ENCODE measurements at regions not wholly inside any gene's neighbourhood (a gene's known extent, or its start where the extent isn't known, plus 50 kb on each side); places are given as distances from the start of the nearest gene placed in this dataset.

DNA sequence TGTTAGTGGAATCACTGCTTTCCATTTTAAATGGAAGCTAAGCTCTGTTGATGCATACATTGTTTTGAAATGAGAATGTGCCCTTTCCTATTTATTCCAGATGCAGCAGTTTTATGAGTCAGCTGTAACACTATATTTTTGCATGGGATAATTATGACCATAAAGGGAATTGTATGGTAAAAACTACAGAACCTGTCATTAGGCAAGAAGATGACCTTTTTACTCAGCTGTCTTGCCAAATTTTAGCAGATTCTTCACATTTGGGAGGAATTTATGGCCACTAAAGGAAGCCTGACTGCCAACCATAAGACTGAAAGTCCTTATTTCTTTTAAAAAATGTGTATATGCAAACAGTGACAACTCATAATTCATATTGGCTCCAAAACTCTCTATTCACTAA, 356.3 kb upstream of the PRMT6 start:
- H3K9me3 Mint-ChIP-seq (ENCODE audit: unreplicated experiment): no peaks in the 10 kb centered on the region

DNA sequence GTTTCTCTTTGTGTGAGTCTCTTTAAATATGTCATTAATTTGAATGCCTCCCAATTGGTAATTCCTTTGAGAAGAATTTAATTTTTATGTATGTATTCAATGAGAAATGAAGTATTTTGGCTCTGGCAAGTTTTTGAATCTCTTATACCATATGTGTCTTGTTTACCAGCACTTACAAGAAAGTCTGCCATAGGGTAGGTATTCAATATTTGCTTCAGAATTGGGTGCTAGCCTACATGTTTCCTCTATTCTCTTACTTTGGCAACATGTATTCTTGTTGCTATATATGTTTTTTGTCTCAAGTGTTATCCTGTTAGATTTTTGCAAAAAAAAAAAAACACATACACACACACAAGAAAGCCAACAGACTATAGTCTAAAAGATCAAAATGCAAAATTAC, 350.5 kb upstream of the PRMT6 start:
- TF ChIP-seq, protein P1, sequence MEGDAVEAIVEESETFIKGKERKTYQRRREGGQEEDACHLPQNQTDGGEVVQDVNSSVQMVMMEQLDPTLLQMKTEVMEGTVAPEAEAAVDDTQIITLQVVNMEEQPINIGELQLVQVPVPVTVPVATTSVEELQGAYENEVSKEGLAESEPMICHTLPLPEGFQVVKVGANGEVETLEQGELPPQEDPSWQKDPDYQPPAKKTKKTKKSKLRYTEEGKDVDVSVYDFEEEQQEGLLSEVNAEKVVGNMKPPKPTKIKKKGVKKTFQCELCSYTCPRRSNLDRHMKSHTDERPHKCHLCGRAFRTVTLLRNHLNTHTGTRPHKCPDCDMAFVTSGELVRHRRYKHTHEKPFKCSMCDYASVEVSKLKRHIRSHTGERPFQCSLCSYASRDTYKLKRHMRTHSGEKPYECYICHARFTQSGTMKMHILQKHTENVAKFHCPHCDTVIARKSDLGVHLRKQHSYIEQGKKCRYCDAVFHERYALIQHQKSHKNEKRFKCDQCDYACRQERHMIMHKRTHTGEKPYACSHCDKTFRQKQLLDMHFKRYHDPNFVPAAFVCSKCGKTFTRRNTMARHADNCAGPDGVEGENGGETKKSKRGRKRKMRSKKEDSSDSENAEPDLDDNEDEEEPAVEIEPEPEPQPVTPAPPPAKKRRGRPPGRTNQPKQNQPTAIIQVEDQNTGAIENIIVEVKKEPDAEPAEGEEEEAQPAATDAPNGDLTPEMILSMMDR (IDR thresholded peaks at IDR 0.05; ENCODE audit: insufficient read depth in 1 of 2, low read depth in 1 of 2, low read length in 1 of 2, severe bottlenecking in 1 of 2, unreplicated experiment in 1 of 2): no peak
- ChIA-PET CTCF (no interaction called here), POLR2A (no interaction called here)
- intact Hi-C loops (cut with micrococcal nuclease; ENCODE audit: unreplicated experiment): no loop called here
- Mint-ChIP-seq H3K4me1 (ENCODE audit: low read depth, unreplicated experiment) (no peaks in the 10 kb centered on the region), H3K27me3 (ENCODE audit: insufficient read depth, unreplicated experiment) (peaks cover 2% of the 10 kb centered on the region), H3K27ac (ENCODE audit: unreplicated experiment) (no peak overlapping the region), H3K4me3 (ENCODE audit: unreplicated experiment) (no peak overlapping the region), H3K36me3 (ENCODE audit: insufficient read depth, unreplicated experiment) (no peaks in the 10 kb centered on the region), H3K9me3 (ENCODE audit: unreplicated experiment) (no peaks in the 10 kb centered on the region)
- BruUV-seq (replicated peaks): no TSS peak
- H3K36me3 ChIP-seq (ENCODE audit: control insufficient read depth, insufficient read depth, low read length): no peaks in the 10 kb centered on the region
- no peak overlapping the region for H3K4me3 ChIP-seq (ENCODE audit: low read depth, low read length)
- H3K4me1 ChIP-seq: no peaks in the 10 kb centered on the region
- no peak for DNase-seq
- H3K9me3 ChIP-seq: no peaks in the 10 kb centered on the region
- no peaks in the 10 kb centered on the region for H3K27me3 ChIP-seq (replicated peaks; ENCODE audit: control insufficient read depth, insufficient read depth, low read length)

More for the DNA sequence above, 356.3 kb upstream of the PRMT6 start:
- no peak for DNase-seq
- H3K4me1 Mint-ChIP-seq (ENCODE audit: low read depth, unreplicated experiment): no peaks in the 10 kb centered on the region
- CTCF ChIA-PET: no interaction called here
- no peak overlapping the region for H3K4me3 Mint-ChIP-seq (ENCODE audit: unreplicated experiment)
- POLR2A ChIA-PET: no interaction called here
- H3K27me3 ChIP-seq (replicated peaks; ENCODE audit: control insufficient read depth, insufficient read depth, low read length): no peaks in the 10 kb centered on the region
- H3K36me3 Mint-ChIP-seq (ENCODE audit: insufficient read depth, unreplicated experiment): no peaks in the 10 kb centered on the region
- H3K27me3 Mint-ChIP-seq (ENCODE audit: insufficient read depth, unreplicated experiment): peaks cover 2% of the 10 kb centered on the region
- no peaks in the 10 kb centered on the region for H3K36me3 ChIP-seq (ENCODE audit: control insufficient read depth, insufficient read depth, low read length)
- intact Hi-C loops (cut with micrococcal nuclease; ENCODE audit: unreplicated experiment): no loop called here
- H3K4me3 ChIP-seq (ENCODE audit: low read depth, low read length): no peak overlapping the region
- no peaks in the 10 kb centered on the region for H3K4me1 ChIP-seq
- H3K27ac Mint-ChIP-seq (ENCODE audit: unreplicated experiment): no peak overlapping the region
- H3K9me3 ChIP-seq: no peaks in the 10 kb centered on the region
- BruUV-seq (replicated peaks): no TSS peak
- TF ChIP-seq, protein P1 (IDR thresholded peaks at IDR 0.05; ENCODE audit: insufficient read depth in 1 of 2, low read depth in 1 of 2, low read length in 1 of 2, severe bottlenecking in 1 of 2, unreplicated experiment in 1 of 2): no peak

DNA sequence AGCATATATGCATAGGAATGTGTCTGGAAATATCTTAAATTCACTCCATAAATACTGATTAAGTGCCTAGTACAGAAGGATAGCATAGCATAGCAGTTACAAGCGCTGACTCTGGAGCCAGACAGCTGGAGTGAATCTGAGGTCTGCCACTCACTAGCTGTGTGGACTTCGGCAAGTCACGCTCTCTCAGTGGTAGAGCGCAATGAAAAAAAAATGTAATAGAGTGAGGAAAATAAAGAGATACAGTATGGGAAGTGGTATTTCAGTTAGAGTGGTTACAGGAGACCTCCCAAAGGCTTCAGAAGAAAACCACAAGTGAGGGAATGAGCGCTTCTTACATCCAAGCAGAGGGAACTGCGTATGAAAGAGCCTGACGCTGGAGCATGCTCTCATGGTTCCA, 338.9 kb upstream of the PRMT6 start:
- Histone ChIP-seq H3K9me3 (no peaks in the 10 kb centered on the region), H3K27me3 (replicated peaks; ENCODE audit: control insufficient read depth, insufficient read depth, low read length) (no peaks in the 10 kb centered on the region), H3K36me3 (ENCODE audit: control insufficient read depth, insufficient read depth, low read length) (no peaks in the 10 kb centered on the region), H3K4me1 (no peaks in the 10 kb centered on the region), H3K4me3 (ENCODE audit: low read depth, low read length) (no peak overlapping the region)
- no peak overlapping the region for H3K27ac Mint-ChIP-seq (ENCODE audit: unreplicated experiment)
- DNase-seq: no peak
- POLR2A ChIA-PET: no interaction called here
- H3K9me3 Mint-ChIP-seq (ENCODE audit: unreplicated experiment): no peaks in the 10 kb centered on the region
- no peaks in the 10 kb centered on the region for H3K27me3 Mint-ChIP-seq (ENCODE audit: insufficient read depth, unreplicated experiment)
- H3K4me1 Mint-ChIP-seq (ENCODE audit: low read depth, unreplicated experiment): no peaks in the 10 kb centered on the region
- BruUV-seq (replicated peaks): no TSS peak
- no peak overlapping the region for H3K4me3 Mint-ChIP-seq (ENCODE audit: unreplicated experiment)
- H3K36me3 Mint-ChIP-seq (ENCODE audit: insufficient read depth, unreplicated experiment): no peaks in the 10 kb centered on the region
- intact Hi-C loops (cut with micrococcal nuclease; ENCODE audit: unreplicated experiment): no loop called here
- TF ChIP-seq, protein P1 (IDR thresholded peaks at IDR 0.05; ENCODE audit: insufficient read depth in 1 of 2, low read depth in 1 of 2, low read length in 1 of 2, severe bottlenecking in 1 of 2, unreplicated experiment in 1 of 2): no peak
- CTCF ChIA-PET: no interaction called here
